ENCODE measurements at regions not wholly inside any gene's neighbourhood (a gene's known extent, or its start where the extent isn't known, plus 50 kb on each side); places are given as distances from the start of the nearest gene placed in this dataset.

DNA sequence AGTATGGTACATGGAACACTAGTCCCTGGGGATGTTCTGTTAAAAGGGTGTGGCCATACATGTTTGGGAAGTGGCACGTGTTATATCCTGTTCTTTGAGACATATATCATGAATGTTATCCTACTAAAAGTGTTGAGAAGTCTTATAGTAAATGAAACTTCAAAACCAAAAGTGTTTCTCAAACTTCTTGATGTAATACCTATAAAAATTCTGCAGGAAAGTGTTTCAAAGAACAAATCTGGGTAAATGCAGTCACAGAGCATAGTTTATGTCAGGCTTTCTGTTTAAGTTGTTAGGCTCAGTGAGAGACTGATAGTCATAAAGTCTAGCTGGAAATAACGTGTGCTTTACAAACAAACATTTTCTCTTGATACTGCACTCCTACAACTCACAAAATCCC is 273.7 kb downstream of the KIF20B start:
- TF ChIP-seq, protein P1, sequence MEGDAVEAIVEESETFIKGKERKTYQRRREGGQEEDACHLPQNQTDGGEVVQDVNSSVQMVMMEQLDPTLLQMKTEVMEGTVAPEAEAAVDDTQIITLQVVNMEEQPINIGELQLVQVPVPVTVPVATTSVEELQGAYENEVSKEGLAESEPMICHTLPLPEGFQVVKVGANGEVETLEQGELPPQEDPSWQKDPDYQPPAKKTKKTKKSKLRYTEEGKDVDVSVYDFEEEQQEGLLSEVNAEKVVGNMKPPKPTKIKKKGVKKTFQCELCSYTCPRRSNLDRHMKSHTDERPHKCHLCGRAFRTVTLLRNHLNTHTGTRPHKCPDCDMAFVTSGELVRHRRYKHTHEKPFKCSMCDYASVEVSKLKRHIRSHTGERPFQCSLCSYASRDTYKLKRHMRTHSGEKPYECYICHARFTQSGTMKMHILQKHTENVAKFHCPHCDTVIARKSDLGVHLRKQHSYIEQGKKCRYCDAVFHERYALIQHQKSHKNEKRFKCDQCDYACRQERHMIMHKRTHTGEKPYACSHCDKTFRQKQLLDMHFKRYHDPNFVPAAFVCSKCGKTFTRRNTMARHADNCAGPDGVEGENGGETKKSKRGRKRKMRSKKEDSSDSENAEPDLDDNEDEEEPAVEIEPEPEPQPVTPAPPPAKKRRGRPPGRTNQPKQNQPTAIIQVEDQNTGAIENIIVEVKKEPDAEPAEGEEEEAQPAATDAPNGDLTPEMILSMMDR (IDR thresholded peaks at IDR 0.05) = no peak
- TF ChIP-seq JUN (CRISPR knock-in tag; IDR thresholded peaks at IDR 0.05) (no peak), ATF3 (CRISPR knock-in tag; conservative IDR thresholded peaks at IDR 0.05) (no peak), USF1 (CRISPR knock-in tag; IDR thresholded peaks at IDR 0.05) (no peak), ZNF512 (CRISPR knock-in tag; IDR thresholded peaks at IDR 0.05; ENCODE audit: borderline replicate concordance) (no peak), ZNF121 (CRISPR knock-in tag; IDR thresholded peaks at IDR 0.05) (no peak), ZMAT4 (CRISPR knock-in tag; IDR thresholded peaks at IDR 0.05) (no peak), ZNF281 (CRISPR knock-in tag; IDR thresholded peaks at IDR 0.05) (no peak), MAX (CRISPR knock-in tag; IDR thresholded peaks at IDR 0.05) (no peak)
- TF ChIP-seq, protein P2, sequence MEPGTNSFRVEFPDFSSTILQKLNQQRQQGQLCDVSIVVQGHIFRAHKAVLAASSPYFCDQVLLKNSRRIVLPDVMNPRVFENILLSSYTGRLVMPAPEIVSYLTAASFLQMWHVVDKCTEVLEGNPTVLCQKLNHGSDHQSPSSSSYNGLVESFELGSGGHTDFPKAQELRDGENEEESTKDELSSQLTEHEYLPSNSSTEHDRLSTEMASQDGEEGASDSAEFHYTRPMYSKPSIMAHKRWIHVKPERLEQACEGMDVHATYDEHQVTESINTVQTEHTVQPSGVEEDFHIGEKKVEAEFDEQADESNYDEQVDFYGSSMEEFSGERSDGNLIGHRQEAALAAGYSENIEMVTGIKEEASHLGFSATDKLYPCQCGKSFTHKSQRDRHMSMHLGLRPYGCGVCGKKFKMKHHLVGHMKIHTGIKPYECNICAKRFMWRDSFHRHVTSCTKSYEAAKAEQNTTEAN (CRISPR knock-in tag; IDR thresholded peaks at IDR 0.05) = no peak

All from WTC11 (cell line).